DMS53 treated with DMSO at 0.1 percent for 48 hours (cell line): ENCODE measurements at regions not wholly inside any gene's neighbourhood (a gene's known extent, or its start where the extent isn't known, plus 50 kb on each side); places are given as distances from the start of the nearest gene placed in this dataset.
"Not testable (repeated sequence)": the region's sequence is repeated elsewhere in the genome, so short reads cannot be mapped to it uniquely, and the experiment has no call there.

ENCODE experiments used
- DNase-seq: peaks from one replicate; lab custom pipeline; 2025; ENCODE audit not compliant: unreplicated experiment; lab: John Stamatoyannopoulos, UW

GRCh38 chr2:10223471-10223870, 79.2 kb upstream of the HPCAL1 start:
- DNase-seq = no peak

DNA sequence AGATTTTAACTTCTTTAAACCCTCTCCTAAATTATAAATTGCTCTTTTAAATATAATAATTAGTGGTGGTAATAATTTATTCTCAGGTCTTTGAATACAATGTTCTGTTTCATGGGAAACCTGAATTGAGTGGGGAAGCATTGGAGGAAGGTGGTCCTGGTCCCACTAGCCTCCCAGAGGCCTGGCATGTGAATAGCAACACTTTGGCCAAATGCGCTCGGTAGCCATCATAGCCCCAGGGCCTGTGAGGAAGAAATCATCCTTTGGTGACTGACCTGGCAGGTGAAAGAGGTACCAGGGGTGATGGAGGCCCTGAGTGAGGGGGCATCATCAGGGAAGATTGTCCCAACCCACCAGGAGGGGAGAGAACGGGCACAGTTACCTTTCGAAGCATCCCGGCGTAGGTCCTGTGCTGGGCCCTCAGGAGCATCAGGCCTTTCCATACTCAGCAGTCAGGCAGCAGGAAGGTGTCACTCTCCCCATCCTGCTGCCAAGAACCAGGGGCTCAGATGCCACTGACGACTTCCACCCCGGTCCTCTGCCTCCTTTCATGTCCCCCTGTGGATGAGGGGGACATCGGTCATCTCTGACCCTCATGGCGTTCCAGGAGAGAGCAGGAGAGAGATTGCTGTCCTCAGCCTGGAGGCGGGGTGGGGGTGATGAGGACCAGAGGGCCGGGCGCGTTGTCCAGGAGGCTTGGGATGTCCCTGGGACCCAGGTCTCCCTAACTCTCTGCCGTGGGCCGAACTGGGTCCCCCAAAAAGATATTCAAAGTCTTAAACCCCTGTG, 78.6 kb upstream of the HPCAL1 start:
- DNase-seq = no peak

DNA sequence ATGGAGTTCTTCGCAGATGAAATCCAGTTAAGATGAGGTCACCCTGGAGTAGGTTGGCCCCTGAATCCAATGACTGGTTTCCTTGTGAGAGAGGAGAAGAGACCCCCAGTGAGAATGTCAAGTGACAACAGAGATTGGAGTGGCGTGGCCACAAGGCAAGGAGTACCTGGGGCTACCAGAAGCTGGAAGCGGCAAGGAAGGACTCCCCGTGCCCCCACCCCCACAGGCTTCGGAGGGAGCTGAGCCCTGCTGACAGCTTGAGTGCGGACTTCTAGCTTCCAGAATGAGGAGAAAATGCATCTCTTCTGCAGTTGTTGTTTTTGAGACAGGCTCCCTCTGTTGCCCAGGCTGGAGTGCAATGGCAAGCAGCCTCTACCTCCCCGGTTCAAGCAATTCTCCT, 78.0 kb upstream of the HPCAL1 start:
- DNase-seq = no peak

GRCh38 chr2:10225291-10226037, 77.2 kb upstream of the HPCAL1 start:
- DNase-seq = no peak

DNA sequence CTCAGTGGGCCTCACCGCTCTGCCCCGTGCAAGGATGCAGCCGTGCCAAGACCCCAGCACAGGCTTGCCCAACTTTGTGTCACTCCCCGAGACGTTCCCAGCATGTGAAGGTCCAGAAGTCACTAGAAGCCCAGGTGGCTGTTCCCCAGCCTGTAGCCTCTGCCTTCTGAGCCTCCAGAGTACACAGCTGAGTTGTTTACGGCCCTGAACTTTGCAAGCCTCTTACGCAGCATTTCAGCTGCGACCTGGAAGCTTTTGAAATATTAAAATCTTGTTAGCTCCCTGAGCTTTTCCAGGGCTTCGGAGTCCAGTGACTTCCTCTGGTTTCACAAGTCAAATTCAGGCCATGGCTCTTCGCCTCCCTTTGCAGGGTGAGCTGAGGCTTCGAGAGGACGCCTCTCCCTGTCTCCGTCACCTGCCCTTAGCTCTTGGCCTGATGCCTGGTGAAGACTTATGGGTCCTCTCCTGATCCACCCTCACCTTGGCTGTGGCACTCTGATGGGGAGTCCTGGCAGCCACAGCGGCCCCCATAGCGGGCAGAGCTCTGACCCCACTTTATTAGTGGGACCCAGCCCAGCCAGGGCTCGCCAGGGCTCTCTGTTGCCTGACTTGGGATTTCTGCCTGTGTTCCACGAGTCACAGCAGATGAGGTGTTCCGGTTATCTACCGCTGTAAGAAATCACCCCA, 76.5 kb upstream of the HPCAL1 start:
- no peak for DNase-seq

- DNase-seq = no peak
Measured at GRCh38 chr2:10228611-10229365, 73.9 kb upstream of the HPCAL1 start.

DNA sequence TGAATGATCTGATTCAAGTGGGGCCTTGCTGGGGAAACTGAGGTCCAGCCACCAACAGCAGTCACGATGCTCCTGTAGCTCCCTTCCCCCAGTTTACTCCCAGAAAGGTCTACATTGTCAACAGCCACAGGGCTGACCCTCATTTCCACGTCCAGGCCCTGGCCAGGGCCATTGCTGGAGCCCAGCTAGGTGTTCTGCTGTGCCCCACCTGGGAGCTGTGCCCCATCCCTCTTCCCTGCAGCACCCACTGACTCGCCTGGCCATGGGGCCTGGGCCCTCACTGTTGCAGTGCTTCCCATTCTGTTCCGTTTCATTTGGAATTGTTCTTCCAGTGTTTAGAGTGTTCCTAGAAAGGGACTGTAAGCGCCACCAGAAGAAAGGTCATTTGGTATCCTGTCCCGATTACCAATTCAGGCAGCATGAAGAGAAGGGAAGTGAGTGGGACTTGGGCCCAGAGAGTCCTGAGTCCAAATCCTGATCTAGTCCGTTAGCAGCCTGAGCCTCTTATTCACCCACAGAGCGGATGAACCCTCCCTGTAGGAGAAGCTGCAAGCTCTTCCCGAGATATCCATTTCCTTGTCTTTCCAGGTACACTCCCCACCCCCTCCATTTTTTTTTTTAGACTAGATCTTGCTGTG, 73.1 kb upstream of the HPCAL1 start:
- no peak for DNase-seq

- DNase-seq = no peak
Measured at GRCh38 chr2:10230499-10230898, 72.2 kb upstream of the HPCAL1 start.

DNA sequence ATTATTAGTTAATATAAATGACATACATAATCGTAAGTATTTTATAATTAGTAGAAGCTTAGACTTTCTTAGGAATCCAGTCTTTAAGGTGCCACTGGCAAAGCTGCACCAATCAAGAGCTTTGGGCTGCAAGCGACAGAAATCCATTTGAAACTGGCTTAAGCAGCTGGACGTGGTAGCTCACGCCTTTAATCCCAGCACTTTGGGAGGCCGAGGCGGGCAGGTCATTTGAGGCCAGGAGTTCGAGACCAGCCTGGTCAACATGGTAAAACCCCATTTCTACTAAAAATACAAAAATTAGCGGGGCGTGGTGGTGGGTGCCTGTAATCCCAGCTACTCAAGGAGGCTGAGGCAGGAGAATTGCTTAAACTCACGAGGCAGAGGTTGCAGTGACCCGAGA, 71.8 kb upstream of the HPCAL1 start:
- DNase-seq = not testable (repeated sequence)

DNA sequence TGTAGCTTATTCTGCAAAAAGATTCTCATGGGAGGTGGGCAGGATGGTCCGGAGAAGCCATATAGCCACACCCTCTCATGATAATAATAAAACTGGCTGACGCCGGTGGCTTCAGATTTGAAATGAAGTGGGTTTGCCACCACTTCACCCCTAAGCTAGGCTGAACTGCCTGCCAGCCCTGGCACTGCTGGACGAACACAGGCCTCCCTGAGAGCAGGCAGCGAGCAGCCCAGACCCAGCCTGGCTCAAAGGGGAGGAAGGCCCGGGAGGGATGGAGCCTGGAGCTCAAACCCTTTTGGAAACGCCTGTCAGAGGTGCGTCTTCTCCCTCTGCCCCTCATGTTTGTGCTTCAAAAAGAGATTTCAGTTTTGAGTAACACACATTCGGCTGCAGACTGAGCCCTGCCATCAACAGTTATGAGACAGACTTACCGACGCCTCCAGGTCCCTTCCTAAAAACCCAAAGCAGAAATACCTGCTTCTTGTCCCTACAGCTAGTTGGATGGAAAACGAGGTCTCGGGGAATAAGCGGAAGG, 71.1 kb upstream of the HPCAL1 start:
- DNase-seq = no peak

GRCh38 chr2:10232096-10232815, 70.4 kb upstream of the HPCAL1 start:
- no peak for DNase-seq

- no peak for DNase-seq
Measured at GRCh38 chr2:10233131-10234012, 69.3 kb upstream of the HPCAL1 start.

- DNase-seq = no peak
Measured at GRCh38 chr2:10234013-10234306, 68.7 kb upstream of the HPCAL1 start.

GRCh38 chr2:10234409-10235094, 68.2 kb upstream of the HPCAL1 start:
- no peak for DNase-seq

DNA sequence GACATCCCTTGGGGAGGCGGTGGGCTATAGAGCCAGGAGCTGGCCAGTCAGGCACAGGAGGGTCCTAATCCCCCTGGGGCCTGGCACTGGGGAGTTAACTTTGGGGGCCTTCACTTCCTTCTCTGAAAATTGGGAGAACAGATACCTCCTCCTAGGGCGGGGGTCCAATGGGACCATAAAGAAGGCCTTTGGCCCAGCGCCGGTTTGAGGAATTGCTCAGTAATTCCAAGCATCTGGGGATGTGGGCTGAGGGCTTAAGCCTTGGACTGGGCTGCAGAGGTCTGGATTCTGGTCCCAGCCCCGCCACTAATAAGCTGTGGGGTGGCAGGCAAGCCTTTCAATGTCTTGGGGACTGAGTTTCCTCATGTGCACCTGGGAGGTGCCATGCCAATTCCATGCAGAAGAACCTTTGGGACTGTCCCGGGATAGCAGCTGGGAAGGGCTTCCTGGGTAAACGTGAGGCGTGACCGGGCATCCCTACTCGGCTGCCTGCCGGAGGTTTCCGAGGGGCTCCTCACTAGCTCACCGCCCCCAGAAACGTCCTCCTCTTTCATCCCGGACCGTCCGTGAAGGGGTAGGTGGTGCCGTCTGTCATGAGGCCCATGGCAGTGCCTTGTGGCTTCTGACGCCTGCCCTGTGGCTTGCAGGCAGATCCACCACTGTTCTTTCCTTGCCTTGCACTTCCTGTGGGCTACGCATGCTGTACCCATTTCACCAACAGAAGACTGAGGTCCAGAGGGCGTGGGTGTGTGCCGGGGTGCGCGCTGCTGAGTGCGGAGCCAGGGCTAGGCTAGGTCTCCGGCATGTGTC, 67.4 kb upstream of the HPCAL1 start:
- no peak for DNase-seq

GRCh38 chr2:10235909-10236550, 66.7 kb upstream of the HPCAL1 start:
- DNase-seq = no peak
